GM18907 (cell line): ENCODE measurements at regions not wholly inside any gene's neighbourhood (a gene's known extent, or its start where the extent isn't known, plus 50 kb on each side); places are given as distances from the start of the nearest gene placed in this dataset.
"Not testable (repeated sequence)": the region's sequence is repeated elsewhere in the genome, so short reads cannot be mapped to it uniquely, and the experiment has no call there.

ENCODE experiments used
- ATAC-seq: cut with Tn5 transposase; IDR thresholded peaks from one replicate; pipeline ENCODE4 v1.9.1; 2021; ENCODE audit warnings: mild to moderate bottlenecking, moderate library complexity; ENCODE audit not compliant: unreplicated experiment

- ATAC-seq: no peak
Observed at GRCh38 chr6:56725254-56725653, 82.6 kb upstream of the DST start.

GRCh38 chr6:56724455-56724854 lies 81.8 kb upstream of the DST start:
- no peak for ATAC-seq

- ATAC-seq: no peak
Observed at GRCh38 chr6:56720882-56721281, 78.2 kb upstream of the DST start.

GRCh38 chr6:56720202-56720601 lies 77.5 kb upstream of the DST start:
- not testable (repeated sequence) for ATAC-seq

GRCh38 chr6:56719315-56720058 lies 76.8 kb upstream of the DST start:
- not testable (repeated sequence) for ATAC-seq

GRCh38 chr6:56718236-56718635 lies 75.5 kb upstream of the DST start:
- no peak for ATAC-seq

- ATAC-seq: no peak
Observed at GRCh38 chr6:56716229-56716628, 73.5 kb upstream of the DST start.

GRCh38 chr6:56715741-56716140 lies 73.1 kb upstream of the DST start:
- ATAC-seq: no peak

- no peak for ATAC-seq
Observed at GRCh38 chr6:56714982-56715456, 72.3 kb upstream of the DST start.

- ATAC-seq: no peak
Observed at GRCh38 chr6:56714273-56714672, 71.6 kb upstream of the DST start.

- ATAC-seq: no peak
Observed at GRCh38 chr6:56713254-56713672, 70.6 kb upstream of the DST start.

GRCh38 chr6:56710967-56711366 lies 68.3 kb upstream of the DST start:
- no peak for ATAC-seq

GRCh38 chr6:56709650-56710049 lies 67.0 kb upstream of the DST start:
- no peak for ATAC-seq

GRCh38 chr6:56708810-56709597 lies 66.3 kb upstream of the DST start:
- no peak for ATAC-seq

GRCh38 chr6:56706981-56707726 lies 64.5 kb upstream of the DST start:
- ATAC-seq: no peak

GRCh38 chr6:56699066-56699654 lies 56.5 kb upstream of the DST start:
- ATAC-seq: no peak

GRCh38 chr6:56695702-56696101 lies 53.0 kb upstream of the DST start:
- ATAC-seq: no peak

- ATAC-seq: no peak
Observed at GRCh38 chr6:56694002-56694401, 51.3 kb upstream of the DST start.

GRCh38 chr6:56693246-56693607 lies 50.5 kb upstream of the DST start:
- no peak for ATAC-seq

GRCh38 chr6:56692523-56693245 lies 50.0 kb upstream of the DST start:
- no peak for ATAC-seq
